ENCODE measurements at regions not wholly inside any gene's neighbourhood (a gene's known extent, or its start where the extent isn't known, plus 50 kb on each side); places are given as distances from the start of the nearest gene placed in this dataset.
"Not testable (repeated sequence)": the region's sequence is repeated elsewhere in the genome, so short reads cannot be mapped to it uniquely, and the experiment has no call there.

DNA sequence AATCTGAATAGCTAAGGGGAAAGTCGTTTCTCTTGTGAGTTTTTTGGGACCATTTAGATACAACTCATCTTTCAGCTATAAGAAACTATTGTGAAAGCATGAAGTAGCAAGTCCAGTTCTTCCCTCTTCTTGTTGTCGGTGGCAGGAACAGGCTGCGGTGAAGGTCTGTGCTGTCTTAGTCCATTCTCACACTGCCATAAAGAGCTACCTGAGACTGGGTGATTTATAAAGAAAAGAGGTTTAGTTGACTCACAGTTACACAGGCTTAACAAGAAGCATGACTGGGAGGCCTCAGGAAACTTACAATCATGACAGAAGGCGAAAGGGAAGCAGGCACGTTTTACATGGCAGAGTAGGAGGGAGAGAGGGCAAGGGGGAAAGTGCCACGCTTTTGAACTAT, 261.8 kb downstream of the GATA3 start:
- TF ChIP-seq, protein P1, sequence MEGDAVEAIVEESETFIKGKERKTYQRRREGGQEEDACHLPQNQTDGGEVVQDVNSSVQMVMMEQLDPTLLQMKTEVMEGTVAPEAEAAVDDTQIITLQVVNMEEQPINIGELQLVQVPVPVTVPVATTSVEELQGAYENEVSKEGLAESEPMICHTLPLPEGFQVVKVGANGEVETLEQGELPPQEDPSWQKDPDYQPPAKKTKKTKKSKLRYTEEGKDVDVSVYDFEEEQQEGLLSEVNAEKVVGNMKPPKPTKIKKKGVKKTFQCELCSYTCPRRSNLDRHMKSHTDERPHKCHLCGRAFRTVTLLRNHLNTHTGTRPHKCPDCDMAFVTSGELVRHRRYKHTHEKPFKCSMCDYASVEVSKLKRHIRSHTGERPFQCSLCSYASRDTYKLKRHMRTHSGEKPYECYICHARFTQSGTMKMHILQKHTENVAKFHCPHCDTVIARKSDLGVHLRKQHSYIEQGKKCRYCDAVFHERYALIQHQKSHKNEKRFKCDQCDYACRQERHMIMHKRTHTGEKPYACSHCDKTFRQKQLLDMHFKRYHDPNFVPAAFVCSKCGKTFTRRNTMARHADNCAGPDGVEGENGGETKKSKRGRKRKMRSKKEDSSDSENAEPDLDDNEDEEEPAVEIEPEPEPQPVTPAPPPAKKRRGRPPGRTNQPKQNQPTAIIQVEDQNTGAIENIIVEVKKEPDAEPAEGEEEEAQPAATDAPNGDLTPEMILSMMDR (IDR thresholded peaks at IDR 0.05; ENCODE audit: insufficient read depth, low read depth, low read length): no peak
- DNase-seq (ENCODE audit: low read depth): no peak
- H3K4me3 ChIP-seq (ENCODE audit: low read depth, low read length): no peak overlapping the region

DNA sequence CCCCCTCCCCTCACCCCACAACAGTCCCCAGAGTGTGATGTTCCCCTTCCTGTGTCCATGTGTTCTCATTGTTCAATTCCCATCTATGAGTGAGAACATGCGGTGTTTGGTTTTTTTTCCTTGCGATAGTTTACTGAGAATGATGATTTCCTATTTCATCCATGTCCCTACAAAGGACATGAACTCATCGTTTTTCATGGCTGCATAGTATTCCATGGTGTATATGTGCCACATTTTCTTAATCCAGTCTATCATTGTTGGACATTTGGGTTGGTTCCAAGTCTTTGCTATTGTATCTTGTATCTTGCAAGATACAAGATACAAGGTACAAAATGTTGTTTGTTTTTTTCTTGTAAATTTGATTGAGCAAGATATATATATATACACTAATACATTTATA, 263.9 kb downstream of the GATA3 start:
- DNase-seq (ENCODE audit: low read depth); H3K4me3 ChIP-seq (ENCODE audit: low read depth, low read length): not testable (repeated sequence)

DNA sequence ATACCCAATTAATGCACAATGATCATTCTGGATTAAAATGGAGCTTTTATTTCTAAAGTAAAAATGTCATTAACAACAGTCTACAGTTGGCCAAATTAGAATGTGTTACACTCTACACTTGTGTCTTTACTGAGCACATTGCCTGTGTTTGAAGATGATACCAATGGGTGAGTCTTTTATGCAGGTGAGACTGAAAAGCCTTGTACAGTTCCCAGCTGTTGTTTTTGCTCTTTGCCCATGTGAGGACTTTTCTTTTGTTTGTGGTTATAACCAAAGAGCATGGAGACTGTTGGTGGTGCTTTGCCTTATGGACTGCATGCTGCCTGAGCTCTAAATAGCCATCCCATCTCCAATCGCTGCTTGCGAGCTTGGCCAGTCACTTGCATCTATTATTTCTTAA, 264.5 kb downstream of the GATA3 start:
- DNase-seq (ENCODE audit: low read depth): no peak
- H3K4me3 ChIP-seq (ENCODE audit: low read depth, low read length): no peak overlapping the region
- TF ChIP-seq, protein P1 (IDR thresholded peaks at IDR 0.05; ENCODE audit: insufficient read depth, low read depth, low read length): no peak

DNA sequence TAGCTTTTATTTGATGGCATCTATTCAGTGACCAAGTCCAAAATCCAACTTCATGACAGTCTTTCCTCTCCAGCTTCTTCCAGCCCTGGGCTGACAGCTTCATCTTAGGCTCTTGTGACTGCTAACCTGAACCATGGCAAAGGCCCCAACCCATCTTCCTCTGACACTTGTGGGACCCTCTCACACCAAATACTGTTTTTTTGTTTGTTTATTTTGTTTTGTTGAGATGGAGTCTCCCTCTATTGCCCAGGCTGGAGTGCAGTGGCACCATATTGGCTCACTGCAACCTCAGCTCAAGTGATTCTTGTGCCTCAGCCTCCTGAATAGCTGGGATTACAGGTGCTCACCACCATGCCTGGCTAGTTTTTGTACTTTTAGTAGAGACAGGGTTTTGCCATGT, 265.2 kb downstream of the GATA3 start:
- no peak overlapping the region for H3K4me3 ChIP-seq (ENCODE audit: low read depth, low read length)
- TF ChIP-seq, protein P1 (IDR thresholded peaks at IDR 0.05; ENCODE audit: insufficient read depth, low read depth, low read length): no peak
- DNase-seq (ENCODE audit: low read depth): no peak

DNA sequence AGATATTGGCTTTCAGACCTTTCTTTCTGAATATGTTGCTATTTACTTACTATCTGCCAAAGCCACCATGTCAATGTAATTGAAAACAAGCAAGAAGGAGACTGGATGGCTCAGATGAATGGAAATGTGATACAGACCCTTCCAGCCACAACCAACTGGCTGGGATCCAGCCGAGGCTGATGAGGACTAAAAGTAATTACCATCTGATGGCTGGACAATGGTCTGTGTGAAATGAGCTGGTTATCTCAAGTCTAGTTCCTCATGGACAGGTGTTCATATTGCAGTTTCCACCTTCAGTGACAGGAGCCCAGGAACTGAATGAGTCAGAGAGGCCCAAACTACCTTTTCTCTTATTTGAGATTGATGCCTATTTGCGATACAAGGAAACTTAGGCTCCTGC, 267.5 kb downstream of the GATA3 start:
- TF ChIP-seq, protein P1 (IDR thresholded peaks at IDR 0.05; ENCODE audit: insufficient read depth, low read depth, low read length): no peak

DNA sequence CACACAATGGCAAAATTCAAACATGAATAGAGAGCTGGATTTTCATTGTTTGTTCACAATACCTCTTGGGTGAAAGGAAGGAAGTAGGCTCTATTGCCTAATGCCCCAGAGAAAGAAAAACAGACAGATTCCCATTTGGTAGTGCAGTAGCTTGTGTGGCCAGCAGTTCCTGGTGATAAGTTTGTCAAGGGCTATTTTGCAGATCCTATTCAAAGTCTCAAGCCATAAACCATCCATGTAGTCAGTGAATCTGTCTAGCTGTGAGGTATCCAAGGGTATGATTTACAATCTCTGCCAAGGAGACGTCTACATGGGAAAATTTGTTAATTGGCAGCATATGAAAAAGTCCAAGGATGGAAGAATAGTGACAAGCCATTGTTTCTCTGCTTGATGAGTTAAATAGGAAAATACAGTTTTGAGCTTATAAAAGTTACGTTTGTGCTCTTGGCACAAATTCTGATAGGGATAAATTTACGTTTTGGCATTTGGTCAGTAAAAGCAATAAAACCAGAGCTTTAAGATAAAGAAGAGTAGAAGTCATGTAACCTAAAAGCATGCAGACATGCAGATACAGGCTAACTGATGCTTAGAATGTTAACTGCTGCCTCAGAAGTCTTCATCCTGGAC, 269.1 kb downstream of the GATA3 start:
- H3K4me3 ChIP-seq (ENCODE audit: low read depth, low read length): no peak overlapping the region
- DNase-seq (ENCODE audit: low read depth): no peak
- TF ChIP-seq, protein P1 (IDR thresholded peaks at IDR 0.05; ENCODE audit: insufficient read depth, low read depth, low read length): no peak

More for the DNA sequence above, 267.5 kb downstream of the GATA3 start:
- DNase-seq (ENCODE audit: low read depth): no peak
- no peak overlapping the region for H3K4me3 ChIP-seq (ENCODE audit: low read depth, low read length)

DNA sequence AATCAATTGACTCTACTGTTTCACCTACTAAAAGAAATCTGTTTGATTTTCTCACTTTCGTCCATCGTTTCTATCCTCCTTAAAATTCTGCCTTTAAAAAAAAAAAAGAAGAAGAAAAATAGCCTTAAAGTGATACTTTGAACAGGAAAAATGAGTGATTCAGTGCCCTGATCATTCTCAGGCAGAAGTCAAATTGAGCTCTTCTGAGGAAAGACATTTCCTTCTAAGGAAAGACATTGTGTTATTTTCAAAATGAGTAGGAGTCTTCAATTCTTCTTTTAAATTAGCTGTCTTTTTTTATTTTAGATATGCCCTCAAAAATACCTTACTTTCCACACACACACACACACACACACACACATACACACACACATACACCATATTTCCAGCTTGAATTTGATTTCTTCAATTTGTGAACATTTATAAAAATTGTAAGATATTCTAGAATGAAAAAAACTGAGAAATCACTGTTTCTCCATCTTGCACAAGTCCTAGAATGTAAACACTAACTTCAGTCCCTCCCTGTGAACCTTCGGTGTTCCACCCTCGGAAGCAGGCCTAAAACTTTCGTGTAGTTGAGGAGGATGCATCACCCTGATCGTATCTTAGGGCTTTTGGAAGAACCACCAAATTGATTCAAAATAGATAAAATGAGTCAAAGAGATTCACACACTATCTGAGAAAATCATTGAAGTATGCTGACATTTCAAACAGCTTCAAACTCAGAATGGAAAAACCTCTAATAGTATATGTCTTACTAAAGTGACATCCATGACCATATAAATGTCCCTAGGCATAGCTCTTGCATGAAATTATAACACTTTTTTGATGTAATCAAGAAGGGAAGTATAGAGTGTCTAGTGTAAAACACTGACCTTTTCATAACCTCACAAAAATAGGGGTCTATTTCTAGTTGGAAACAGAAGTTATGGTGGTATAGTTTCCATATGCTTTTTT, 270.8 kb downstream of the GATA3 start:
- DNase-seq (ENCODE audit: low read depth): no peak
- H3K4me3 ChIP-seq (ENCODE audit: low read depth, low read length): no peak overlapping the region
- TF ChIP-seq, protein P1 (IDR thresholded peaks at IDR 0.05; ENCODE audit: insufficient read depth, low read depth, low read length): no peak
